HCT116 (cell line): ENCODE measurements at regions not wholly inside any gene's neighbourhood (a gene's known extent, or its start where the extent isn't known, plus 50 kb on each side); places are given as distances from the start of the nearest gene placed in this dataset.

Experiments used
- CEBPB ChIP-seq: IDR thresholded peaks from 2 replicates; pipeline ENCODE4 v1.6.1; 2012; ENCODE audit warnings: low read depth
- CTCF ChIP-seq, 3 experiments: fragments of 200-600 bp in 1 of 3; sonication (generic) in 1 of 3; IDR thresholded peaks in 2 of 3; conservative IDR thresholded peaks in 1 of 3; 2 replicates each; pipeline ENCODE4 v1.5.1; 2012 to 2017; ENCODE audit warnings: low read depth in 2 of 3, low read length in 2 of 3, antibody characterized with exemption in 1 of 3, borderline replicate concordance in 1 of 3, control low read depth in 1 of 3, mild to moderate bottlenecking in 1 of 3, mixed read lengths in 1 of 3, mixed run types in 1 of 3, moderate library complexity in 1 of 3; ENCODE audit not compliant: insufficient read depth in 1 of 3
- EGR1 ChIP-seq: IDR thresholded peaks from 2 replicates; pipeline ENCODE4 v1.6.1; 2012; ENCODE audit warnings: low read depth
- EZH2 ChIP-seq: fragments of 200-600 bp; sonication (generic); IDR thresholded peaks from 2 replicates; pipeline ENCODE4 v1.6.1; 2017; ENCODE audit warnings: antibody characterized with exemption, mixed run types
- FOSL1 ChIP-seq: IDR thresholded peaks from 2 replicates; pipeline ENCODE4 v1.6.1; 2012; ENCODE audit warnings: low read depth
- MAX ChIP-seq: IDR thresholded peaks from 2 replicates; pipeline ENCODE4 v1.6.1; 2012
- POLR2A ChIP-seq: IDR thresholded peaks from 2 replicates; pipeline ENCODE4 v1.7.0; 2011; ENCODE audit warnings: borderline replicate concordance; ENCODE audit not compliant: insufficient read depth, insufficient read length; ENCODE audit errors: extremely low read depth
- POLR2AphosphoS5 ChIP-seq: IDR thresholded peaks from 2 replicates; pipeline ENCODE4 v1.6.1; 2011; ENCODE audit warnings: mild to moderate bottlenecking, low read depth, low read length, moderate library complexity
- RAD21 ChIP-seq: IDR thresholded peaks from 2 replicates; pipeline ENCODE4 v1.6.1; 2012; ENCODE audit warnings: low read depth, mild to moderate bottlenecking
- REST ChIP-seq: IDR thresholded peaks from 2 replicates; pipeline ENCODE4 v1.6.1; 2012; ENCODE audit warnings: low read depth
- SP1 ChIP-seq: IDR thresholded peaks from 2 replicates; pipeline ENCODE4 v1.6.1; 2012; ENCODE audit warnings: low read depth
- YY1 ChIP-seq: IDR thresholded peaks from 2 replicates; pipeline ENCODE4 v1.6.1; 2011; ENCODE audit warnings: low read length, low read depth, moderate library complexity, mild to moderate bottlenecking; ENCODE audit not compliant: insufficient replicate concordance; ENCODE audit errors: extremely low read depth

- TF ChIP-seq CEBPB = no peak
- TF ChIP-seq CTCF (IDR thresholded peaks at IDR 0.05 in 2 of 3, conservative IDR thresholded peaks at IDR 0.05 in 1 of 3; ENCODE audit: borderline replicate concordance in 1 of 3, insufficient read depth in 1 of 3, low read depth in 2 of 3, low read length in 2 of 3) = no peak
- TF ChIP-seq POLR2A = no peak
- TF ChIP-seq REST = no peak
- no peak for TF ChIP-seq YY1
- no peak for TF ChIP-seq EGR1
- no peak for TF ChIP-seq MAX
- TF ChIP-seq POLR2AphosphoS5 = no peak
- TF ChIP-seq EZH2 = no peak
- TF ChIP-seq SP1 = no peak
- TF ChIP-seq RAD21 = no peak
- TF ChIP-seq FOSL1 = no peak
These were observed 470.1 kb downstream of the PREX1 start for GRCh38 chr20:48357714-48358113.
